AG04450 (cell line): ENCODE measurements at regions not wholly inside any gene's neighbourhood (a gene's known extent, or its start where the extent isn't known, plus 50 kb on each side); places are given as distances from the start of the nearest gene placed in this dataset.

Source experiments
- CTCF ChIA-PET: fragments of 300-600, 350-600 bp; formaldehyde crosslinking; extraction: SDS; loops from one replicate; lab custom pipeline; 2022; ENCODE audit warnings: antibody characterized with exemption, inconsistent platforms; lab: Charles Lee
- POLR2A ChIA-PET: fragments of 350-600 bp; formaldehyde crosslinking; extraction: SDS; loops from one replicate; lab custom pipeline; 2021; ENCODE audit warnings: antibody characterized with exemption, inconsistent platforms; lab: Yijun Ruan, JAX
- DNase-seq: peaks from one replicate; pipeline ENCODE4 v3.0.0-alpha.2; 2011; ENCODE audit warnings: low read depth, low spot score
- H3K27ac ChIP-seq: one replicate; pipeline ENCODE4 v1.5.1; 2012; ENCODE audit warnings: low read depth, low read length, control low read depth
- H3K27me3 ChIP-seq: one replicate; pipeline ENCODE4 v1.6.0; 2012; ENCODE audit warnings: low read length; ENCODE audit not compliant: control insufficient read depth, insufficient read depth
- H3K4me3 ChIP-seq: 2 replicates; pipeline ENCODE4 v1.5.1; 2011; ENCODE audit warnings: mild to moderate bottlenecking, low read depth, low read length, control low read depth
- H3K9me3 ChIP-seq: 2 replicates; pipeline ENCODE4 v1.5.1; 2012; ENCODE audit warnings: low read length; ENCODE audit not compliant: control insufficient read depth, insufficient read depth
- CTCF ChIP-seq: IDR thresholded peaks from 2 replicates; pipeline ENCODE4 v1.5.1; 2011; ENCODE audit warnings: low read depth, low read length, control low read depth, inconsistent platforms

GRCh38 chr2:142601794-142602193 lies 275.7 kb upstream of the KYNU start:
- Histone ChIP-seq H3K9me3 (no peaks in the 10 kb centered on the region), H3K27ac (no peak overlapping the region), H3K4me3 (no peak overlapping the region), H3K27me3 (no peaks in the 10 kb centered on the region)
- CTCF ChIA-PET, result no interaction called here
- POLR2A ChIA-PET, result no interaction called here
- no peak for TF ChIP-seq CTCF
- DNase-seq, result no peak

GRCh38 chr2:142599504-142599903 lies 278.0 kb upstream of the KYNU start:
- Histone ChIP-seq H3K9me3 (no peaks in the 10 kb centered on the region), H3K27me3 (no peaks in the 10 kb centered on the region), H3K27ac (no peak overlapping the region), H3K4me3 (no peak overlapping the region)
- CTCF ChIA-PET, result no interaction called here
- TF ChIP-seq CTCF, result no peak
- no peak for DNase-seq
- POLR2A ChIA-PET, result no interaction called here

GRCh38 chr2:142598846-142599245 lies 278.6 kb upstream of the KYNU start:
- no peak for DNase-seq
- TF ChIP-seq CTCF, result no peak
- ChIA-PET POLR2A (no interaction called here), CTCF (interaction anchor here (0.6 kb wide), 1 partner anchor 1304 kb away, joined by 3 read pairs; no protein-coding TSS in a partner anchor)
- no peak overlapping the region for H3K27ac ChIP-seq
- no peak overlapping the region for H3K4me3 ChIP-seq
- no peaks in the 10 kb centered on the region for H3K27me3 ChIP-seq
- H3K9me3 ChIP-seq, result no peaks in the 10 kb centered on the region

GRCh38 chr2:142596334-142597088 lies 281.0 kb upstream of the KYNU start:
- H3K27me3 ChIP-seq, result no peaks in the 10 kb centered on the region
- DNase-seq, result no peak
- no peak overlapping the region for H3K27ac ChIP-seq
- CTCF ChIA-PET, result no interaction called here
- no peaks in the 10 kb centered on the region for H3K9me3 ChIP-seq
- no peak overlapping the region for H3K4me3 ChIP-seq
- POLR2A ChIA-PET, result interaction anchor here (0.6 kb wide), 2 partner anchors 126 to 411 kb away, joined by 4 to 6 read pairs; no protein-coding TSS in a partner anchor
- TF ChIP-seq CTCF, result no peak

- Histone ChIP-seq H3K9me3 (no peaks in the 10 kb centered on the region), H3K4me3 (no peak overlapping the region), H3K27ac (no peak overlapping the region), H3K27me3 (no peaks in the 10 kb centered on the region)
- no peak for TF ChIP-seq CTCF
- ChIA-PET POLR2A (no interaction called here), CTCF (interaction anchor here (0.6 to 1.0 kb wide), 2 partner anchors 440 to 557 kb away, joined by 3 to 4 read pairs; no protein-coding TSS in a partner anchor)
- no peak for DNase-seq
These were observed 282.5 kb upstream of the KYNU start for GRCh38 chr2:142594935-142595334.
